ENCODE measurements at regions not wholly inside any gene's neighbourhood (a gene's known extent, or its start where the extent isn't known, plus 50 kb on each side); places are given as distances from the start of the nearest gene placed in this dataset.
A peak's percentile ranks its signal among the peaks of the same experiment; 100 is the strongest.
"Not testable (repeated sequence)": the region's sequence is repeated elsewhere in the genome, so short reads cannot be mapped to it uniquely, and the experiment has no call there.

- H3K4me3 ChIP-seq: no peak overlapping the region
- no peak for DNase-seq (ENCODE audit: low spot score)
- peak overlapping the region in 1 of 2 donors; percentile 16 for H3K27ac ChIP-seq
- peaks cover 0 to 16% of the 10 kb centered on the region in 2 donors for H3K4me1 ChIP-seq
- H3K36me3 ChIP-seq: no peaks in the 10 kb centered on the region
- no peaks in the 10 kb centered on the region for H3K27me3 ChIP-seq
- no peaks in the 10 kb centered on the region for H3K9me3 ChIP-seq
- TF ChIP-seq CTCF (IDR thresholded peaks at IDR 0.05): no peak
Measured at GRCh38 chr17:64732336-64733006, 70.4 kb upstream of the SMURF2 start.

DNA sequence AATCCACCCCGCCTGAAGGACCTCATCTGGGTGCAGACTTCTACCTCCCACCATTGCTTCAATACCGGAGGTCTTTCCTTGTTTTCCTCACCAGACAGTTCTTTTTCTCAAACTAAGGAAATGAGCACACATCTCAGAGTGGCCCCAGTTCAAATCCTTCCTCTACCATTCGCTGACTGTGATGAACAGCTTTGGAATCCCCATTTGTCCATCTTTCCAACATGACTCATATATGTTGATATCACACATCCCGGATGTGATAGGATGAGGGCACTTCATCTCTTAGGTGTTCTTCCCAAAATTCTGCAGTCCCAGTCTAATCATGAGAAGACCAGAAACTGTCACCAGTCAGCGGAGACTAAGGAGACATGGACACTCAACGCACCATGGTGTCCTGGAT, 67.9 kb upstream of the SMURF2 start:
- not testable (repeated sequence) for H3K4me3 ChIP-seq; H3K36me3 ChIP-seq; DNase-seq (ENCODE audit: low spot score); H3K27me3 ChIP-seq; H3K27ac ChIP-seq; H3K9me3 ChIP-seq
- H3K4me1 ChIP-seq: peaks cover 0 to 16% of the 10 kb centered on the region in 2 donors

DNA sequence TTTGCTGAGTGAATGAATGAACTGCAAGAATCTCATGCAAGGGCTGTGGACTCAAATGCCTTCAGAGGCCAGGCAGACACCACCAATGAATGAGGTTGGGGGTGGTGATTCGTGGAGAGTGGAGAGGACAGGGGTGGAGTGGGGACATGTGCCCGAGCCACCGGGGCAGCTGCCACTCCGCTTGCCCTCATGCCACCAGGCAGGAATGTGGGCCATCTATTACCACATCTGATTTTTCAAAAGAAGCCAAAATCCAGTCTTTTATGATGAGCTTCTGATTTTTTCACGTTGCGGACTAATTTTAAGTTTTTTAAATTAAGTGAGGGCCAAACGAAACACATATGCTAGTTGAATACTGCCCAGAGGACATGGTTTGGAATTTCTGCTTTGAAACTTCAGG, 67.1 kb upstream of the SMURF2 start:
- Histone ChIP-seq H3K4me3 (no peak overlapping the region), H3K36me3 (no peaks in the 10 kb centered on the region), H3K9me3 (no peaks in the 10 kb centered on the region), H3K27me3 (no peaks in the 10 kb centered on the region), H3K4me1 (peaks cover 0 to 21% of the 10 kb centered on the region in 2 donors), H3K27ac (no peak overlapping the region)
- no peak for TF ChIP-seq CTCF (IDR thresholded peaks at IDR 0.05)
- no peak for DNase-seq (ENCODE audit: low spot score)

- H3K4me1 ChIP-seq: peaks cover 0 to 24% of the 10 kb centered on the region in 2 donors
- H3K27ac ChIP-seq: peak overlapping the region in 1 of 2 donors; percentile 41
- DNase-seq (ENCODE audit: low spot score): no peak
- no peaks in the 10 kb centered on the region for H3K27me3 ChIP-seq
- no peak overlapping the region for H3K4me3 ChIP-seq
- no peak for TF ChIP-seq CTCF (IDR thresholded peaks at IDR 0.05)
- no peaks in the 10 kb centered on the region for H3K9me3 ChIP-seq
- no peaks in the 10 kb centered on the region for H3K36me3 ChIP-seq
Measured at GRCh38 chr17:64728041-64728695, 66.1 kb upstream of the SMURF2 start.

DNA sequence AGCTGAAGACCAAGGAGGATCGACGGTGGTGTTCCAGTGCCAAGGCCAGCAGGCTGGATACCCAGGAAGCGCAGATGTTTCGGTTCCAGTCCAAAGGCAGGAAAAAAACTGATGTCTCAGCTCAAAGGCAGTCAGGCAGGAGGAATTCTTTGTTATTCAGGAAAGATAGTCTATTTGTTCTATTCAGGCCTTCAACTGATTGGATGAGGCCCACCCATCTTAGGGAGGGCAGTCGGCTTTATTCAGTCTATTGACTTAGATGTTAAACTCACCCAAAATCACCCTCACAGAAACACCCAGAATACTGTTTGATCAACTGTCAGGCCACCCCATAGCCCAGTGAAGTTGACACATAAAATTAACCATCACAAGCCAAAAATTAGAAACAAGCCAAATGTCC, 63.9 kb upstream of the SMURF2 start:
- peaks cover 0 to 11% of the 10 kb centered on the region in 2 donors for H3K4me1 ChIP-seq
- H3K9me3 ChIP-seq; H3K36me3 ChIP-seq; H3K4me3 ChIP-seq; DNase-seq (ENCODE audit: low spot score); H3K27ac ChIP-seq; H3K27me3 ChIP-seq: not testable (repeated sequence)

GRCh38 chr17:64724246-64724645, 62.1 kb upstream of the SMURF2 start:
- H3K36me3 ChIP-seq, H3K27me3 ChIP-seq, H3K9me3 ChIP-seq, H3K4me3 ChIP-seq: not testable (repeated sequence)
- H3K27ac ChIP-seq: peak overlapping the region in 1 of 2 donors; percentile 43
- DNase-seq (ENCODE audit: low spot score): peak; percentile 76
- H3K4me1 ChIP-seq: peaks cover 0 to 11% of the 10 kb centered on the region in 2 donors

- Histone ChIP-seq H3K36me3 (no peaks in the 10 kb centered on the region), H3K4me1 (peaks cover 0 to 11% of the 10 kb centered on the region in 2 donors), H3K27me3 (no peaks in the 10 kb centered on the region), H3K4me3 (no peak overlapping the region), H3K9me3 (no peaks in the 10 kb centered on the region), H3K27ac (peak overlapping the region in 1 of 2 donors; percentile 33)
- no peak for DNase-seq (ENCODE audit: low spot score)
- TF ChIP-seq CTCF (IDR thresholded peaks at IDR 0.05): no peak
Measured at GRCh38 chr17:64723781-64724180, 61.7 kb upstream of the SMURF2 start.

DNA sequence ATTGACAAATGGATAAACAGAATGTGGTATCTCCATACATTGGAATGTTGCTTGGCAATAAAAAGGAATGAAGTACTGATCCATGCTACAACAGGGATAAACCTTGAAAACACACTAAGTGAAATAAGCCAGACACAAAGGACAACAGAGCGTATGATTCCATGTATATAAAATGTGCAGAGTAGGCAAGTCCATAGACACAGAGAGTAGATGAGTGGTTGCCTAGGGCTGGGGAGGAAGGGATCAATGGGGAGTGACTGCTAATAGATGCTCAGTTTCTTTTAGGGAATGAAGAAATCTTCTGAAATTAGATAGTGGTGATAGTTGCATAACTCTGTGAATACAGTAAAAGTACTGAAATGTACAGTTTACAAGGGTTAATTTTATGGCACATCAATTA, 59.4 kb upstream of the SMURF2 start:
- DNase-seq (ENCODE audit: low spot score); H3K27ac ChIP-seq; H3K36me3 ChIP-seq; H3K9me3 ChIP-seq; H3K4me3 ChIP-seq; H3K27me3 ChIP-seq: not testable (repeated sequence)
- H3K4me1 ChIP-seq: peaks cover 0 to 11% of the 10 kb centered on the region in 2 donors

- DNase-seq (ENCODE audit: low spot score); H3K36me3 ChIP-seq; H3K27ac ChIP-seq; H3K27me3 ChIP-seq; H3K9me3 ChIP-seq; H3K4me3 ChIP-seq: not testable (repeated sequence)
- H3K4me1 ChIP-seq: peaks cover 0 to 11% of the 10 kb centered on the region in 2 donors
Measured at GRCh38 chr17:64720253-64720652, 58.1 kb upstream of the SMURF2 start.

DNA sequence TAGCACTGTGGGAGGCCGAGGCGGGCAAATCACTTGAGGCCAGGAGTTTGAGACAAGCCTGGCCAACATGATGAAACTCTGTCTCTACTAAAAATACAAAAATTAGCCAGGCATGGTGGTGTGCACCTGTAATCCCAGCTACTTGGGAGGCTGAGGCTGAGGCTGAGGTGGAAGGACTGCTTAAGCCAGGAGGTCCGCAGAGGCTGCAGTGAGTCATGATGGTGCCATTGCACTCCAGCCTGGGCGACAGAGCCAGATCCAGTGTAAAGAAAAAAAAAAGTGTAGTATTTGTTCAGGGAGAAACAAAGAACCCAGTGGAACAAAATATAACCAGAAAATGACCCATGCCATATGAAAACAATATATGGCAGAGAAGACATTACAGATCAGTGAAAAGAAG, 57.4 kb upstream of the SMURF2 start:
- H3K27ac ChIP-seq; H3K4me1 ChIP-seq; DNase-seq (ENCODE audit: low spot score); H3K9me3 ChIP-seq; H3K36me3 ChIP-seq; H3K4me3 ChIP-seq; H3K27me3 ChIP-seq: not testable (repeated sequence)

GRCh38 chr17:64718816-64719215, 56.7 kb upstream of the SMURF2 start:
- H3K9me3 ChIP-seq; DNase-seq (ENCODE audit: low spot score); H3K27me3 ChIP-seq; H3K4me3 ChIP-seq; H3K4me1 ChIP-seq; H3K27ac ChIP-seq; H3K36me3 ChIP-seq: not testable (repeated sequence)

All from right atrium auricular region (tissue), 2 donors.